ENCODE measurements at regions not wholly inside any gene's neighbourhood (a gene's known extent, or its start where the extent isn't known, plus 50 kb on each side); places are given as distances from the start of the nearest gene placed in this dataset.

DNA sequence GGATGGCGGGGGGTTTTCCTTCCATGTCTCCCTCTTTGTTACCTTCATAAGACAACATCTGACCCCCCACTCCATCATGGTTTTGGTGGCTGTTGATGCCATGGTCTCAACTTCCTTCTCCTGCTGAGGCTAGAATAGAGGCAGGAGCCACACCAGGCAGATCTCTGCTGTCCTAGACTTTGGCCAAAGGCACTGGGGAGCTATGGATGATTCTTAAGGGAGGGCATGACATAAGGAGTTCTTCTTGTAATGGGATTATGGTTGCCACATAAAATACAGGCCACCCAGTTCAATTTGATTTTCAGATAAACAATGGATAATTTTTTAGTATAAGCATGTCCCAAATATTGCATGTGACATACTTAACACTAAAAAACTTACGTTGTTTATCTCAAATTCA, 52.2 kb upstream of the IER5L start:
- intact Hi-C loops (cut with DNase I) = no loop called here
- DNase-seq = no peak

All from head of caudate nucleus (tissue), 42 donors.